Mesenchymal stem cell (in vitro differentiated cells and primary cell): ENCODE measurements at regions not wholly inside any gene's neighbourhood (a gene's known extent, or its start where the extent isn't known, plus 50 kb on each side); places are given as distances from the start of the nearest gene placed in this dataset.

Experiments used
- DNase-seq: peaks from one replicate; pipeline ENCODE4 v3.0.0-alpha.2; 2013
- H2AFZ ChIP-seq: one replicate; pipeline ENCODE4 v1.6.1; 2013; ENCODE audit warnings: low read depth, mild to moderate bottlenecking, control low read depth, inconsistent platforms, low read length, moderate library complexity
- H2AK5ac ChIP-seq: 2 replicates; pipeline ENCODE4 v1.6.1; 2013; ENCODE audit warnings: low read length, moderate library complexity, mild to moderate bottlenecking, inconsistent platforms; ENCODE audit not compliant: severe bottlenecking
- H2BK120ac ChIP-seq: one replicate; pipeline ENCODE4 v1.6.1; 2013; ENCODE audit warnings: low read depth, mild to moderate bottlenecking, inconsistent platforms, low read length, moderate library complexity
- H2BK12ac ChIP-seq, 2 experiments: one replicate each; pipeline ENCODE4 v1.6.1; 2013; ENCODE audit warnings: inconsistent platforms in 2 of 2, low read length in 2 of 2, mild to moderate bottlenecking in 2 of 2, moderate library complexity in 2 of 2, control low read depth in 1 of 2
- H2BK15ac ChIP-seq: one replicate; pipeline ENCODE4 v1.6.1; 2013; ENCODE audit warnings: mild to moderate bottlenecking, low read depth, inconsistent platforms; ENCODE audit not compliant: poor library complexity, severe bottlenecking
- H2BK5ac ChIP-seq: 2 replicates; pipeline ENCODE4 v1.6.1; 2013; ENCODE audit warnings: low read depth, mild to moderate bottlenecking, low read length, control low read depth, inconsistent platforms; ENCODE audit not compliant: poor library complexity, severe bottlenecking
- H3K14ac ChIP-seq, 2 experiments: one replicate each; pipeline ENCODE4 v1.6.1; 2013; ENCODE audit warnings: inconsistent platforms in 2 of 2, low read length in 2 of 2, control low read depth in 1 of 2, mild to moderate bottlenecking in 1 of 2, moderate library complexity in 1 of 2
- H3K18ac ChIP-seq, 2 experiments: one replicate each; pipeline ENCODE4 v1.6.1; 2013; ENCODE audit warnings: inconsistent platforms in 2 of 2, low read length in 2 of 2, control low read depth in 1 of 2, low read depth in 1 of 2, mild to moderate bottlenecking in 1 of 2
- H3K23ac ChIP-seq, 2 experiments: one replicate each; pipeline ENCODE4 v1.6.1; 2013; ENCODE audit warnings: inconsistent platforms in 2 of 2, low read length in 2 of 2, mild to moderate bottlenecking in 2 of 2, moderate library complexity in 2 of 2, control low read depth in 1 of 2
- H3K27ac ChIP-seq: 2 replicates; pipeline ENCODE4 v1.5.1; 2013; ENCODE audit warnings: mild to moderate bottlenecking, moderate library complexity, low read length, control low read depth, inconsistent platforms; ENCODE audit not compliant: poor library complexity, severe bottlenecking
- H3K27me3 ChIP-seq, 2 experiments: 2 replicates each; pipeline versions ENCODE4 v1.6.1 to v1.7.0; 2013; ENCODE audit warnings: low read length in 2 of 2, mild to moderate bottlenecking in 2 of 2, moderate library complexity in 2 of 2, control low read depth in 1 of 2, inconsistent platforms in 1 of 2; ENCODE audit not compliant: control insufficient read depth in 1 of 2, insufficient read depth in 1 of 2
- H3K36me3 ChIP-seq, 2 experiments: 2 replicates each; pipeline versions ENCODE4 v1.6.1 to v1.7.0; 2013; ENCODE audit warnings: low read length in 2 of 2, control low read depth in 1 of 2, inconsistent platforms in 1 of 2, low read depth in 1 of 2, mild to moderate bottlenecking in 1 of 2; ENCODE audit not compliant: insufficient read depth in 2 of 2, control insufficient read depth in 1 of 2
- H3K4ac ChIP-seq, 2 experiments: one replicate each; pipeline ENCODE4 v1.6.1; 2013; ENCODE audit warnings: inconsistent platforms in 2 of 2, low read length in 2 of 2, mild to moderate bottlenecking in 2 of 2, moderate library complexity in 2 of 2, control low read depth in 1 of 2, low read depth in 1 of 2
- H3K4me1 ChIP-seq: 2 replicates; pipeline ENCODE4 v1.6.1; 2013; ENCODE audit warnings: low read depth, low read length, control low read depth; ENCODE audit not compliant: control insufficient read depth, insufficient read depth
- H3K4me2 ChIP-seq: 2 replicates; pipeline ENCODE4 v1.6.1; 2013; ENCODE audit warnings: low read length, mild to moderate bottlenecking, inconsistent platforms; ENCODE audit not compliant: poor library complexity, severe bottlenecking
- H3K4me3 ChIP-seq, 2 experiments: 2 replicates each; pipeline versions ENCODE4 v1.5.1 to v1.7.0; 2013; ENCODE audit warnings: low read length in 2 of 2, mild to moderate bottlenecking in 2 of 2, control low read depth in 1 of 2, low read depth in 1 of 2; ENCODE audit not compliant: insufficient read depth in 1 of 2
- H3K79me1 ChIP-seq: replicated peaks from 2 replicates; pipeline ENCODE4 v1.6.1; 2013; ENCODE audit warnings: mild to moderate bottlenecking, control low read depth, low read length, inconsistent platforms; ENCODE audit not compliant: poor library complexity, severe bottlenecking
- H3K9ac ChIP-seq: 2 replicates; pipeline ENCODE4 v1.7.0; 2013; ENCODE audit warnings: mild to moderate bottlenecking, low read length, moderate library complexity
- H3K9me3 ChIP-seq: 2 replicates; pipeline ENCODE4 v1.7.0; 2013; ENCODE audit warnings: mild to moderate bottlenecking, low read length; ENCODE audit not compliant: control insufficient read depth
- H4K8ac ChIP-seq: one replicate; pipeline ENCODE4 v1.6.1; 2013; ENCODE audit warnings: inconsistent platforms, mild to moderate bottlenecking, low read length, moderate library complexity
- H4K91ac ChIP-seq: one replicate; pipeline ENCODE4 v1.6.1; 2013; ENCODE audit warnings: mild to moderate bottlenecking, low read length, inconsistent platforms
- WGBS: methylation state at CpG from one replicate; pipeline ENCODE4 v1.1.7; 2013; ENCODE audit warnings: mixed read lengths; 5-methylcytosine and 5-hydroxymethylcytosine counted together

DNA sequence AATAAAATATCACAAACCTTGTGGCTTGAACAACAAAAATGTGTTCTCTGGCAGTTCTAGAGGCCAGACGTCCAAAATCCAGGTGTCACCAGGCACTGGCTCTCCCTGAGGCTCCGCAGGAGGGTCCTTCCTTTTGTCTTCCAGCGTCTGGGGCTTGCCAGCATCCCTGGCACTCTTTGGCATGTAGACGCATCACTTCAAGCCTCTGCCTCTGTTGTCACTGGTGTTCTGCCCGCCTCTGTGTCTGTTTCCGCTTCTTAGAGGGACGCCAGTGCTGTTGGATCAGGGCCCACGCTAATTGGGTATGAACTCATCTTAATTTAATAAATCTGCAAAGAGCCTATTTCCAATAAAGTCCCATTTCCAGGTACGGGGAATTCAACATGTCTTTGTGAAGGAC is 273.7 kb upstream of the C1orf174 start:
- Histone ChIP-seq H2BK12ac (no peak overlapping the region), H3K36me3 (no peaks in the 10 kb centered on the region), H3K4ac (no peak overlapping the region), H3K14ac (no peak overlapping the region), H3K27ac (no peak overlapping the region), H2AK5ac (no peak overlapping the region), H3K9ac (no peak overlapping the region), H3K23ac (no peak overlapping the region), H2BK5ac (no peak overlapping the region), H3K27me3 (no peaks in the 10 kb centered on the region), H3K4me1 (no peaks in the 10 kb centered on the region), H3K18ac (no peak overlapping the region), H2AFZ (no peak overlapping the region), H3K4me2 (no peak overlapping the region), H3K4me3 (no peak overlapping the region), H2BK15ac (no peak overlapping the region), H3K79me1 (no peaks in the 10 kb centered on the region), H4K8ac (no peak overlapping the region), H3K9me3 (no peaks in the 10 kb centered on the region), H4K91ac (no peak overlapping the region), H2BK120ac (no peak overlapping the region)
- DNase-seq = no peak
- 63% methylated on average over 9 of the region's 9 CpGs for WGBS

DNA sequence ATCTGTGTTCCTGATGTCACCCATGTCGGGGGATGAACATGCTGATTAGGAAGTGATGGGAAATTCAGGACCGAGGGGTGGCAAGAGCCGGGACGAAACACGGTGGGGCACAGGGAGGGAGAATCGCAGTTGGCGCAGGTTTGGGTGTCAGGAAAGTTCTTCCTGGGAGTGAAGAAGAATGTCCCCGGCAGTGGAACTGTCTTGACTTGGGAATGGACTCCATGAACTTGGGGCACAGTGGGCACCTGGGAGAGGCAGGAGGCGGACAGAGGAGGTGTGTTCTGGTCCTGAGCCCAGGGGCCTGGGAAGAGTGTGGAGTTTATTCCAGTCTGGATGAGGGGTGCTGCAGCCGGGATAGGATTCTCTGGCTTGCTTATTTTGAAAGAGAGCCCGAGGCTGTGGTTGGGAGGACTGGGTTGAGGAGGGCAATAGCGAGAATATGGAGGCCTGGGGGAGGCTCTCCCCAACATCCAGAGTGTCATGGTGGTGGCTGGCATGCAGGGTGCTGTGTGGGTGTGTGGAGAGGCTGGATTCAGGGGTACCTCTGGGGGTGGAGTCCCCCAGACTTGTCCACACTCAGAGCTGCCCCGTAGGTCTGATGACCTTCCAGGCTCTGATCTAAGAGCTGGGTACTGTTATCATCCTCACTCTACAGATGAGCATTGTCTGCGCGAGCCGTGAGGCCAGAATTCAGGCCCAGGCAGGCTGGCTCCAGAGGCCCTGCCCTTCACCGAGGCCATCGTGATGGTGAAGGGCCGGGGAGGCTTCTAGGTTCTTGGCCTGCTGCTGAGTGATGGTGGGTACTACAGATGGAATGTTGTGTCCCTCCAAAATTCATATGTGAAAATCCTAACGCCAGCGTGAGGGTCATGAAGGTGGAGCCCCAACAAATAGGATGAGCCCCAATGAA is 274.5 kb upstream of the C1orf174 start:
- no peak overlapping the region for H3K27ac ChIP-seq
- H3K36me3 ChIP-seq = no peaks in the 10 kb centered on the region

DNA sequence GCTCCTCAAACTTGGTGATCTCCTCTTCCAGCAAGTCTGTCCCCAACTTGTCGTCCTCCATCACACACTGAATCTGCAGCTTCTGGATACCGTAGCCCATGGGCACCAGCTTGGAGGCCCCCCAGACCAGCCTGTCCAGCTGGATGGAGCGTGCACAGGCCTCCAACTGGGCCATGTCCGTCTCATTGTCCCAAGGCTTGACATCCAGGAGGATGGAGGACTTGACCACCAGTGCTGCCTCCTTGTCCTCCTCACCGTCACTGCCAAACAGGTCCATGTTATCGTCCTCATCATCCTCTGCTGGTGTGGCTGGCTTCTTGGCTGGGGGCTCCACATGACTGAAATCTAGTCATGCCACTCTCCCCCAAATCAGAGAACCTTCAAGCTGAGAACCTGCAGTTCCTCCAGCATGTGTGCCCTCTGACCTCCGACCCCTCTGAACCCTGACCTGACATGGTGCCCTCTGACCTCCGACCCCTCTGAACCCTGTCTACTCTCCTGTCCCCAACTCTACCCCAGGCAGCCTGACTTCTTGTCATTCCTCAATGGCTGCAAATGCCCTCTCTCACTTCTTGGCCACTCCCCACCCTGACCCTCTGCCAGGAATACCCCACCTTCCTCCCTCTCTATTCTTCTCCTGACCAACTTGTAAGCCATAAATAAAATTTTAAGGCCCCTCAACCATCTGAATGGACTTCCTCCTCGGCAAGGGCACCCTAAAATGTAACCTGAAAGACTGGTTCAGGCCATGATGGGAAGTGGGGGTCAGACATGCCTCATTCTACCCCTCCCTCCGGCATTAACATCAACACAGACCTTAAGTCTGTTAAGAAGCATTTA is 275.7 kb upstream of the C1orf174 start:
- 65% methylated on average over 10 of the region's 10 CpGs for WGBS
- Histone ChIP-seq H2BK5ac (no peak overlapping the region), H3K4me3 (no peak overlapping the region), H3K9ac (no peak overlapping the region), H3K27ac (no peak overlapping the region), H2AK5ac (no peak overlapping the region), H3K4me2 (no peak overlapping the region), H2AFZ (no peak overlapping the region), H3K27me3 (no peaks in the 10 kb centered on the region), H3K4me1 (no peaks in the 10 kb centered on the region), H3K14ac (no peak overlapping the region), H2BK120ac (no peak overlapping the region), H2BK12ac (no peak overlapping the region), H3K18ac (no peak overlapping the region), H3K79me1 (no peaks in the 10 kb centered on the region), H3K36me3 (no peaks in the 10 kb centered on the region), H4K91ac (no peak overlapping the region), H3K23ac (no peak overlapping the region), H2BK15ac (no peak overlapping the region), H3K9me3 (no peaks in the 10 kb centered on the region), H3K4ac (no peak overlapping the region), H4K8ac (no peak overlapping the region)
- no peak for DNase-seq

More for the DNA sequence above, 274.5 kb upstream of the C1orf174 start:
- no peak overlapping the region for H2AFZ ChIP-seq
- no peaks in the 10 kb centered on the region for H3K79me1 ChIP-seq
- H3K4me1 ChIP-seq = no peaks in the 10 kb centered on the region
- no peak overlapping the region for H2BK120ac ChIP-seq
- H3K9me3 ChIP-seq = no peaks in the 10 kb centered on the region
- H2BK15ac ChIP-seq = no peak overlapping the region
- no peak overlapping the region for H3K9ac ChIP-seq
- no peak overlapping the region for H2BK12ac ChIP-seq
- no peak overlapping the region for H3K14ac ChIP-seq
- H3K4me3 ChIP-seq = no peak overlapping the region
- DNase-seq = no peak
- H4K91ac ChIP-seq = no peak overlapping the region
- H3K4me2 ChIP-seq = no peak overlapping the region
- H4K8ac ChIP-seq = no peak overlapping the region
- no peak overlapping the region for H3K4ac ChIP-seq
- H3K18ac ChIP-seq = no peak overlapping the region
- H3K27me3 ChIP-seq = no peaks in the 10 kb centered on the region
- no peak overlapping the region for H2BK5ac ChIP-seq
- no peak overlapping the region for H2AK5ac ChIP-seq
- no peak overlapping the region for H3K23ac ChIP-seq
- 77% methylated on average over 21 of the region's 21 CpGs for WGBS

DNA sequence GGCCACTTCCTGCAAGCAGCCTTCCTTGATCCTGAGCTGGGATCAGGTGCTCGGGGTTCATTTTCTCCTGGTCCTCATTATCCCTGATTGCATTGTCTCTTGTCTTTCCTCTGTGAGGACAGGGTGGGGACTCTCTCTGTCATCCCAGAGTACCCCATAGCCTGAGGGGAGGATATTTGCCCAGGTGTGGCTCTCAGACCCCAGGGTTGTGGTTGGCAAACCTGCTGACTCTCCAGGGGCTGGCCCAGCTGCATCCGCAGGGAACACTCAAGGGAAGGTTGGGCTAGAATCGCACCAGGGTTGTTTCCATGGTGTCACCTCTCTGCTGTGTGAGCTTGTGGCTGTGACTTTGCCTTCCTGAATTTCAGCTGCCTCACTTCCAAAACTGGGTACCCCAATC is 276.8 kb upstream of the C1orf174 start:
- no peak overlapping the region for H2BK15ac ChIP-seq
- H3K4ac ChIP-seq = no peak overlapping the region
- H3K4me1 ChIP-seq = no peaks in the 10 kb centered on the region
- no peak overlapping the region for H3K14ac ChIP-seq
- H2AK5ac ChIP-seq = no peak overlapping the region
- H2AFZ ChIP-seq = no peak overlapping the region
- no peaks in the 10 kb centered on the region for H3K36me3 ChIP-seq
- H3K9ac ChIP-seq = no peak overlapping the region
- no peak overlapping the region for H2BK120ac ChIP-seq
- H4K91ac ChIP-seq = no peak overlapping the region
- no peak overlapping the region for H3K23ac ChIP-seq
- H3K4me3 ChIP-seq = no peak overlapping the region
- no peaks in the 10 kb centered on the region for H3K79me1 ChIP-seq
- H2BK5ac ChIP-seq = no peak overlapping the region
- no peak overlapping the region for H4K8ac ChIP-seq
- DNase-seq = no peak
- H3K18ac ChIP-seq = no peak overlapping the region
- no peak overlapping the region for H3K4me2 ChIP-seq
- H3K9me3 ChIP-seq = no peaks in the 10 kb centered on the region
- H2BK12ac ChIP-seq = no peak overlapping the region
- no peak overlapping the region for H3K27ac ChIP-seq
- WGBS = 74% methylated on average over 3 of the region's 3 CpGs
- H3K27me3 ChIP-seq = no peaks in the 10 kb centered on the region
